ENCODE measurements at regions not wholly inside any gene's neighbourhood (a gene's known extent, or its start where the extent isn't known, plus 50 kb on each side); places are given as distances from the start of the nearest gene placed in this dataset.

DNA sequence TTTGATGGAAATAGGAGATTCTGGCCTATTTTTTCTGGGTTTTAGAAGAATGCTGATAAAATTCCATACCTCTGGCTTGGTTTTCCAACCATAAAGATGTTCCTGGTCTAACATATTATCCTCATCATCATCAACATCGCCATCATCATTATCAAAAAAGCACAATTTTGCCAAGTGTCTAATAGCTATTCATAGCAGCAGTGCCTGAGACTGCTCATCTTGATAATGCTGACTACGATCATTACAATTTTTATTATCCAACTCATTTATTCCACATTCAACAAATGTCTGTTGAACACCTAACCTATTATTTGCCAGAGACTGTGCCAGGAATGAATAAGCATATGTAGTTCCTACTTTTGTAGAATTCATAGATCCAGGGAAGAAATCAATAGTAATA is 303.5 kb upstream of the GATB start:
- Mint-ChIP-seq H3K4me1 (ENCODE audit: insufficient read depth, unreplicated experiment) (no peaks in the 10 kb centered on the region), H3K36me3 (ENCODE audit: insufficient read depth, unreplicated experiment) (peaks cover 5% of the 10 kb centered on the region), H3K4me3 (ENCODE audit: unreplicated experiment) (no peak overlapping the region), H3K27ac (ENCODE audit: low read depth, unreplicated experiment) (no peak overlapping the region), H3K9me3 (ENCODE audit: unreplicated experiment) (no peaks in the 10 kb centered on the region), H3K27me3 (ENCODE audit: insufficient read depth, unreplicated experiment) (no peaks in the 10 kb centered on the region)
- ChIA-PET CTCF (interaction anchor here (0.6 kb wide), 1 partner anchor 276 kb away, joined by 3 read pairs; no protein-coding TSS in a partner anchor), POLR2A (interaction anchor here (0.7 to 1.0 kb wide), 3 partner anchors 194 to 262 kb away, joined by 3 read pairs; no protein-coding TSS in a partner anchor)
- BruUV-seq (replicated peaks) = no TSS peak
- DNase-seq (ENCODE audit: unreplicated experiment) = no peak
- intact Hi-C loops (cut with micrococcal nuclease) = no loop called here
- TF ChIP-seq, protein P1, sequence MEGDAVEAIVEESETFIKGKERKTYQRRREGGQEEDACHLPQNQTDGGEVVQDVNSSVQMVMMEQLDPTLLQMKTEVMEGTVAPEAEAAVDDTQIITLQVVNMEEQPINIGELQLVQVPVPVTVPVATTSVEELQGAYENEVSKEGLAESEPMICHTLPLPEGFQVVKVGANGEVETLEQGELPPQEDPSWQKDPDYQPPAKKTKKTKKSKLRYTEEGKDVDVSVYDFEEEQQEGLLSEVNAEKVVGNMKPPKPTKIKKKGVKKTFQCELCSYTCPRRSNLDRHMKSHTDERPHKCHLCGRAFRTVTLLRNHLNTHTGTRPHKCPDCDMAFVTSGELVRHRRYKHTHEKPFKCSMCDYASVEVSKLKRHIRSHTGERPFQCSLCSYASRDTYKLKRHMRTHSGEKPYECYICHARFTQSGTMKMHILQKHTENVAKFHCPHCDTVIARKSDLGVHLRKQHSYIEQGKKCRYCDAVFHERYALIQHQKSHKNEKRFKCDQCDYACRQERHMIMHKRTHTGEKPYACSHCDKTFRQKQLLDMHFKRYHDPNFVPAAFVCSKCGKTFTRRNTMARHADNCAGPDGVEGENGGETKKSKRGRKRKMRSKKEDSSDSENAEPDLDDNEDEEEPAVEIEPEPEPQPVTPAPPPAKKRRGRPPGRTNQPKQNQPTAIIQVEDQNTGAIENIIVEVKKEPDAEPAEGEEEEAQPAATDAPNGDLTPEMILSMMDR (IDR thresholded peaks at IDR 0.05; ENCODE audit: unreplicated experiment) = no peak

DNA sequence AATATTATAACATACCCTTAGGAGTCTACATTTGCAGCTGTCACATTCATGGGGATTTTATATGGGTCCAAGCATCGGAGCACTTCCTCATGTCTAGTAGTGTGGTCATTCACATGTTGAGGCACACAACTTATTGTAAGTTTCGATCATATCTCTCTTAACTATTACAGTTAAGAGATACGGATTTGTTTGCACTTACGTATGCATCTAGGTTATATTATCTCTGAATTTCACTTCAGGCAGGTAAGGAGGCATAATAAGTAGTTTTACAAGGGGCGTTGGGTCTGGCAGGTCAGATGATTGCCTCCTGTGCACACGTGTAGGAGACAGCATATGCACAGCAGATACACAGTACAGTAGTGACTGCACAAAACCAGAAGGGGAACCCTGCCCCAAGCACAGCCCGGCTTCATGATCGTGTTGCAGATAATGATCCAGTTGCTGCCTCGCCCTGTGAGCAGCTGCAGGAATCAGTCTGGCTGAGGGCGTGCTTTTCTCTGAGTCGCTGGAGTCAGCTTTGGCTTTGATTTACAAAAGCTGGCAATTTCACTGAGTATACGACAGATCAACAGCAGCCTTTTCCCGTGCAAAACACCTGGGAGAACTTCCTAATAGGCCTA is 302.9 kb upstream of the GATB start:
- no TSS peak for BruUV-seq (replicated peaks)
- TF ChIP-seq, protein P1 (IDR thresholded peaks at IDR 0.05; ENCODE audit: unreplicated experiment) = no peak
- no peaks in the 10 kb centered on the region for H3K27me3 Mint-ChIP-seq (ENCODE audit: insufficient read depth, unreplicated experiment)
- H3K9me3 Mint-ChIP-seq (ENCODE audit: unreplicated experiment) = peaks cover 2% of the 10 kb centered on the region
- peaks cover 5% of the 10 kb centered on the region for H3K36me3 Mint-ChIP-seq (ENCODE audit: insufficient read depth, unreplicated experiment)
- no peak overlapping the region for H3K27ac Mint-ChIP-seq (ENCODE audit: low read depth, unreplicated experiment)
- ChIA-PET POLR2A (interaction anchor here (0.7 to 1.0 kb wide), 3 partner anchors 195 to 263 kb away, joined by 3 read pairs; no protein-coding TSS in a partner anchor), CTCF (interaction anchor here (0.5 to 0.6 kb wide), 2 partner anchors 41 to 276 kb away, joined by 3 read pairs; no protein-coding TSS in a partner anchor)
- no peaks in the 10 kb centered on the region for H3K4me1 Mint-ChIP-seq (ENCODE audit: insufficient read depth, unreplicated experiment)
- no peak for DNase-seq (ENCODE audit: unreplicated experiment)
- H3K4me3 Mint-ChIP-seq (ENCODE audit: unreplicated experiment) = no peak overlapping the region
- intact Hi-C loops (cut with micrococcal nuclease) = no loop called here

DNA sequence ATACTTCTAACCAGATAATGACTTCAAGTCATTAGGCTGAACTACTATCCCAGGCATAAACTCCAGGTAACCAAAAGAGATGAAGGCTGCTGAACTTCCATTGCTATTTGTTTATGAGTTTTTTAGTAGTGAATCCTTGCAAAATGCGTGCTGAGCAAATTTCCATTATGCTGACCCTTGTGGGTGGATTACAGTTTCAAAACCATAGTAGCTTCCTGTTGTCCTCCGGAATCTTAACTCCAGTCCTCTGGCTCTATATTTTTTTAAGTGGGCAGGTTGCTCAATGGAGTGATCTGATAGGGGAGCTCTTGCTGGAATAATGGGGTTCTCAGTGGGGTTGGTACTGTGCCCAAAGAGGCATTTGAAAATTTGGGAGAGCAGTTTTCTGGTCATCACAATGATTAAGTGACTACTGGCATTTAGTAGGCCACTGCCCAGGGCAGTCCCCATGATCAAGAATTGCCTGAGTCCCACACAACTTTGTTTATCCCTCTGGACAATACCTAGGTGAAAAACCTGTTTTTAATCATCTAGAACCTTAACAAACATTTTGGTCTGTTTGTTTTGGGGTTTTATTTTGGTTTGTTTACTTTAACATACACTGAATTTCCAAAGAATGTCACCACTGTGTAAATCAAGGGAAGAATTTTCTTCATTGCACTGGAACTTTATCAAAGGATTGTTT is 302.3 kb upstream of the GATB start:
- Mint-ChIP-seq H3K4me3 (ENCODE audit: unreplicated experiment) (no peak overlapping the region), H3K4me1 (ENCODE audit: insufficient read depth, unreplicated experiment) (no peaks in the 10 kb centered on the region), H3K9me3 (ENCODE audit: unreplicated experiment) (peaks cover 9% of the 10 kb centered on the region), H3K27ac (ENCODE audit: low read depth, unreplicated experiment) (no peak overlapping the region), H3K36me3 (ENCODE audit: insufficient read depth, unreplicated experiment) (peaks cover 5% of the 10 kb centered on the region), H3K27me3 (ENCODE audit: insufficient read depth, unreplicated experiment) (no peaks in the 10 kb centered on the region)
- TF ChIP-seq, protein P1 (IDR thresholded peaks at IDR 0.05; ENCODE audit: unreplicated experiment) = no peak
- BruUV-seq (replicated peaks) = no TSS peak
- intact Hi-C loops (cut with micrococcal nuclease) = no loop called here
- CTCF ChIA-PET = no interaction called here
- no peak for DNase-seq (ENCODE audit: unreplicated experiment)
- POLR2A ChIA-PET = interaction anchor here (0.6 to 1.0 kb wide), 3 partner anchors 11 to 202 kb away, joined by 3 read pairs; no protein-coding TSS in a partner anchor

GRCh38 chr4:152054731-152055130 is 293.9 kb upstream of the GATB start:
- BruUV-seq (replicated peaks) = no TSS peak
- peaks cover 9% of the 10 kb centered on the region for H3K4me1 Mint-ChIP-seq (ENCODE audit: insufficient read depth, unreplicated experiment)
- no peaks in the 10 kb centered on the region for H3K36me3 Mint-ChIP-seq (ENCODE audit: insufficient read depth, unreplicated experiment)
- H3K4me3 Mint-ChIP-seq (ENCODE audit: unreplicated experiment) = no peak overlapping the region
- ChIA-PET CTCF (interaction anchor here (0.7 kb wide), 1 partner anchor 1070 kb away, joined by 3 read pairs; no protein-coding TSS in a partner anchor), POLR2A (interaction anchor here (0.6 kb wide), 1 partner anchor 1019 kb away, joined by 3 read pairs; no protein-coding TSS in a partner anchor)
- intact Hi-C loops (cut with micrococcal nuclease) = no loop called here
- no peaks in the 10 kb centered on the region for H3K27me3 Mint-ChIP-seq (ENCODE audit: insufficient read depth, unreplicated experiment)
- no peak overlapping the region for H3K27ac Mint-ChIP-seq (ENCODE audit: low read depth, unreplicated experiment)
- TF ChIP-seq, protein P1 (IDR thresholded peaks at IDR 0.05; ENCODE audit: unreplicated experiment) = no peak
- no peak for DNase-seq (ENCODE audit: unreplicated experiment)
- H3K9me3 Mint-ChIP-seq (ENCODE audit: unreplicated experiment) = peaks cover 23% of the 10 kb centered on the region

All from MCF 10A (cell line).